ENCODE measurements at regions not wholly inside any gene's neighbourhood (a gene's known extent, or its start where the extent isn't known, plus 50 kb on each side); places are given as distances from the start of the nearest gene placed in this dataset.
A peak's percentile ranks its signal among the peaks of the same experiment; 100 is the strongest.

DNA sequence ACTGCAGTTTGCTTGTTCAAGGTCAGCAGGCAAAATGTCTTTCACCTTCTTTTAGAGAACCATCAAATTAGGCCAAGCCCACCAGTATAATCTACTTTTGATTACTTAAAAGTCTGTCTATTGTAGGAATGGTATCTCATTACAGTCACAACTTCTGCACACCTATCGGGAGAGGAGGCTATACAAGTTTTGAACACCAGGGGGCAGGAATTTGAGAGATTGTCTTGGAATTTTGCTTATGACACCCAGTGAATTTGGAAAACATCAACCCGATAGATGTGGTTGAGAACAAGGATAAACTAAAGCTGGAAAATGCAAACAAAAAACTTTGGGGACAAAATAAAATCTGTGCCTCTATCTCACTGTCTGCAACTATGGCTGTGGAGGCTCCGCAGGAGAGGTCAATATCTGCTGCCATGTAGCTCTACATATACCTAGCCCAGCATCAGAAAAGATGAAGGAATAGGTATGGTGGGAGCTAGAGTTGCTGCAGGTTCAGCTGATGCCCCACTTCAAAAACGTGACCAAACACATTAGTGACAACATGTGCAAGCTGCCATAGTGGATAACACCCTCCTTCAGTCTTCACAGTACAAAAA lies 1299.2 kb upstream of the SPRY2 start:
- no peak overlapping the region for H3K4me3 ChIP-seq
- no peaks in the 10 kb centered on the region for H3K79me2 ChIP-seq (replicated peaks; ENCODE audit: insufficient read depth)
- Mint-ChIP-seq H3K4me3 (no peak overlapping the region), H3K9me3 (peaks cover 12% of the 10 kb centered on the region), H3K27ac (no peak overlapping the region), H3K27me3 (ENCODE audit: insufficient read depth, low read depth, poor library complexity) (no peaks in the 10 kb centered on the region), H3K4me1 (no peaks in the 10 kb centered on the region), H3K36me3 (ENCODE audit: low read depth) (peaks cover 4% of the 10 kb centered on the region; the same call in 1 of the 3 replicates)
- H3K27me3 ChIP-seq (ENCODE audit: insufficient read depth), result no peaks in the 10 kb centered on the region
- no peak overlapping the region for H3K4me2 ChIP-seq
- peak; percentile 36 for DNase-seq (ENCODE audit: low spot score)
- no peaks in the 10 kb centered on the region for H4K20me1 ChIP-seq (replicated peaks; ENCODE audit: insufficient read depth)
- H3K27ac ChIP-seq (ENCODE audit: low read depth), result no peak overlapping the region
- TF ChIP-seq POLR2AphosphoS5 (IDR thresholded peaks at IDR 0.05; ENCODE audit: low read depth), result no peak
- TF ChIP-seq, protein P1, sequence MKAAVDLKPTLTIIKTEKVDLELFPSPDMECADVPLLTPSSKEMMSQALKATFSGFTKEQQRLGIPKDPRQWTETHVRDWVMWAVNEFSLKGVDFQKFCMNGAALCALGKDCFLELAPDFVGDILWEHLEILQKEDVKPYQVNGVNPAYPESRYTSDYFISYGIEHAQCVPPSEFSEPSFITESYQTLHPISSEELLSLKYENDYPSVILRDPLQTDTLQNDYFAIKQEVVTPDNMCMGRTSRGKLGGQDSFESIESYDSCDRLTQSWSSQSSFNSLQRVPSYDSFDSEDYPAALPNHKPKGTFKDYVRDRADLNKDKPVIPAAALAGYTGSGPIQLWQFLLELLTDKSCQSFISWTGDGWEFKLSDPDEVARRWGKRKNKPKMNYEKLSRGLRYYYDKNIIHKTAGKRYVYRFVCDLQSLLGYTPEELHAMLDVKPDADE (IDR thresholded peaks at IDR 0.05), result no peak
- no peak for TF ChIP-seq STAT1 (IDR thresholded peaks at IDR 0.05; ENCODE audit: unreplicated experiment)
- TF ChIP-seq, protein P2, sequence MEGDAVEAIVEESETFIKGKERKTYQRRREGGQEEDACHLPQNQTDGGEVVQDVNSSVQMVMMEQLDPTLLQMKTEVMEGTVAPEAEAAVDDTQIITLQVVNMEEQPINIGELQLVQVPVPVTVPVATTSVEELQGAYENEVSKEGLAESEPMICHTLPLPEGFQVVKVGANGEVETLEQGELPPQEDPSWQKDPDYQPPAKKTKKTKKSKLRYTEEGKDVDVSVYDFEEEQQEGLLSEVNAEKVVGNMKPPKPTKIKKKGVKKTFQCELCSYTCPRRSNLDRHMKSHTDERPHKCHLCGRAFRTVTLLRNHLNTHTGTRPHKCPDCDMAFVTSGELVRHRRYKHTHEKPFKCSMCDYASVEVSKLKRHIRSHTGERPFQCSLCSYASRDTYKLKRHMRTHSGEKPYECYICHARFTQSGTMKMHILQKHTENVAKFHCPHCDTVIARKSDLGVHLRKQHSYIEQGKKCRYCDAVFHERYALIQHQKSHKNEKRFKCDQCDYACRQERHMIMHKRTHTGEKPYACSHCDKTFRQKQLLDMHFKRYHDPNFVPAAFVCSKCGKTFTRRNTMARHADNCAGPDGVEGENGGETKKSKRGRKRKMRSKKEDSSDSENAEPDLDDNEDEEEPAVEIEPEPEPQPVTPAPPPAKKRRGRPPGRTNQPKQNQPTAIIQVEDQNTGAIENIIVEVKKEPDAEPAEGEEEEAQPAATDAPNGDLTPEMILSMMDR (conservative IDR thresholded peaks at IDR 0.05; ENCODE audit: low read depth in 2 of 2), result peak; percentile 64 to 78
- ATAC-seq, result no peak
- no peak overlapping the region for H2AFZ ChIP-seq
- H3K4me1 ChIP-seq (ENCODE audit: insufficient read depth), result no peaks in the 10 kb centered on the region
- no peaks in the 10 kb centered on the region for H3K36me3 ChIP-seq (ENCODE audit: insufficient read depth)
- H3F3A ChIP-seq (replicated peaks; ENCODE audit: low read depth), result no peaks in the 10 kb centered on the region
- no peaks in the 10 kb centered on the region for H3K9me2 ChIP-seq (ENCODE audit: insufficient read depth)

DNA sequence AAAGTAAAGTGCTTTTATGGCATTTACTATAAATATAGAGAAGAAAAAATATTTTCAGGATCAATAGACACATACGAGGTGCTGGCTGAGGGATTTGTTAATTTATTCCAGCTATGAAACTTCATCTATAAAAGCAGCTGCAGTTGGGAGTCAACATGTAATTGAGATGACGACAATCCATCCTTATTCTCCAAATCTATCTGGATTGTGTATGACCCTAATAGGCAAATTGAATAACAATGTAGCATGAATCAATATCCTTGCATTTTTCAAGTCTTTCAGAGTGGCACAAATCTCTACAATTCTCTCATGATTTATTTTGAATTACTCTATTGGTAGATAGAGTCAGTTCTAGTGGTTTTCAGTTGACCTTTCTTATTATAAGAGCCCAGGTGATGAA lies 1296.5 kb upstream of the SPRY2 start:
- Histone ChIP-seq H3K4me3 (no peak overlapping the region), H2AFZ (no peak overlapping the region), H3K27ac (ENCODE audit: low read depth) (no peak overlapping the region), H3F3A (replicated peaks; ENCODE audit: low read depth) (no peaks in the 10 kb centered on the region), H3K4me1 (ENCODE audit: insufficient read depth) (no peaks in the 10 kb centered on the region), H3K36me3 (ENCODE audit: insufficient read depth) (no peaks in the 10 kb centered on the region), H4K20me1 (replicated peaks; ENCODE audit: insufficient read depth) (no peaks in the 10 kb centered on the region), H3K9me2 (ENCODE audit: insufficient read depth) (no peaks in the 10 kb centered on the region), H3K79me2 (replicated peaks; ENCODE audit: insufficient read depth) (no peaks in the 10 kb centered on the region), H3K27me3 (ENCODE audit: insufficient read depth) (no peaks in the 10 kb centered on the region), H3K4me2 (no peak overlapping the region)
- DNase-seq (ENCODE audit: low spot score), result no peak
- H3K9me3 Mint-ChIP-seq, result peaks cover 12% of the 10 kb centered on the region
- H3K4me3 Mint-ChIP-seq, result no peak overlapping the region
- H3K36me3 Mint-ChIP-seq (ENCODE audit: low read depth), result 0 out of 3 replicates have a peak, but pooled peaks cover 3% of the 10 kb centered on the region
- no peaks in the 10 kb centered on the region for H3K27me3 Mint-ChIP-seq (ENCODE audit: insufficient read depth, low read depth, poor library complexity)
- no peak for ATAC-seq
- H3K4me1 Mint-ChIP-seq, result no peaks in the 10 kb centered on the region
- H3K27ac Mint-ChIP-seq, result no peak overlapping the region
- TF ChIP-seq ZNF114 (CRISPR knock-in tag; IDR thresholded peaks at IDR 0.05) (no peak), NANOG (IDR thresholded peaks at IDR 0.05; ENCODE audit: borderline replicate concordance) (no peak), EZH2phosphoT487 (IDR thresholded peaks at IDR 0.05; ENCODE audit: unreplicated experiment) (no peak), CREB1 (CRISPR knock-in tag; IDR thresholded peaks at IDR 0.05; ENCODE audit: low read depth) (no peak), STAT1 (IDR thresholded peaks at IDR 0.05; ENCODE audit: unreplicated experiment) (no peak)
- TF ChIP-seq, protein P2 (conservative IDR thresholded peaks at IDR 0.05; ENCODE audit: low read depth in 2 of 2), result no peak
- TF ChIP-seq, protein P1 (IDR thresholded peaks at IDR 0.05), result no peak
